Kasumi-1 (cell line): ENCODE measurements at regions not wholly inside any gene's neighbourhood (a gene's known extent, or its start where the extent isn't known, plus 50 kb on each side); places are given as distances from the start of the nearest gene placed in this dataset.
A peak's percentile ranks its signal among the peaks of the same experiment; 100 is the strongest.
"Not testable (repeated sequence)": the region's sequence is repeated elsewhere in the genome, so short reads cannot be mapped to it uniquely, and the experiment has no call there.

Experiments used
- DNase-seq, 2 experiments: peaks; one replicate each; lab custom pipeline; 2025; lab: John Stamatoyannopoulos, UW

GRCh38 chr16:29160171-29160570 is 175.3 kb downstream of the LAT start:
- not testable (repeated sequence) for DNase-seq

GRCh38 chr16:29159603-29160002 is 174.8 kb downstream of the LAT start:
- not testable (repeated sequence) for DNase-seq

- DNase-seq = no peak
Observed at GRCh38 chr16:29158785-29159184, 173.9 kb downstream of the LAT start.

- DNase-seq = not testable (repeated sequence)
Observed at GRCh38 chr16:29158031-29158784, 173.4 kb downstream of the LAT start.

GRCh38 chr16:29157051-29157923 is 172.4 kb downstream of the LAT start:
- DNase-seq = peak; percentile 22 to 43

- no peak for DNase-seq
Observed at GRCh38 chr16:29156511-29156910, 171.7 kb downstream of the LAT start.

GRCh38 chr16:29155866-29156200 is 171.0 kb downstream of the LAT start:
- DNase-seq = not testable (repeated sequence)

- not testable (repeated sequence) for DNase-seq
Observed at GRCh38 chr16:29155131-29155865, 170.4 kb downstream of the LAT start.

GRCh38 chr16:29154676-29155121 is 169.8 kb downstream of the LAT start:
- DNase-seq = no peak

- no peak for DNase-seq
Observed at GRCh38 chr16:29154088-29154487, 169.2 kb downstream of the LAT start.

GRCh38 chr16:29153307-29153706 is 168.5 kb downstream of the LAT start:
- not testable (repeated sequence) for DNase-seq

GRCh38 chr16:29152544-29153031 is 167.7 kb downstream of the LAT start:
- peak; percentile 1 to 3 for DNase-seq

GRCh38 chr16:29151317-29151716 is 166.5 kb downstream of the LAT start:
- DNase-seq = no peak

- not testable (repeated sequence) for DNase-seq
Observed at GRCh38 chr16:29149912-29150311, 165.1 kb downstream of the LAT start.

GRCh38 chr16:29148867-29149272 is 164.0 kb downstream of the LAT start:
- no peak for DNase-seq

GRCh38 chr16:29148131-29148691 is 163.4 kb downstream of the LAT start:
- DNase-seq = no peak

- not testable (repeated sequence) for DNase-seq
Observed at GRCh38 chr16:29147710-29148109, 162.9 kb downstream of the LAT start.

- DNase-seq = not testable (repeated sequence)
Observed at GRCh38 chr16:29146808-29147643, 162.2 kb downstream of the LAT start.

- no peak for DNase-seq
Observed at GRCh38 chr16:29146266-29146665, 161.4 kb downstream of the LAT start.

- not testable (repeated sequence) for DNase-seq
Observed at GRCh38 chr16:29145486-29146225, 160.8 kb downstream of the LAT start.
